Activated T-cell treated with anti-CD3 and anti-CD28 coated beads, Interleukin-2, amount 50 U/mL, for 24 hours (primary cell): ENCODE measurements at regions not wholly inside any gene's neighbourhood (a gene's known extent, or its start where the extent isn't known, plus 50 kb on each side); places are given as distances from the start of the nearest gene placed in this dataset.

ENCODE experiments used
- DNase-seq: peaks from one replicate; pipeline ENCODE4 v3.0.0-alpha.2; 2020
- H3K27ac Mint-ChIP-seq: 2 replicates; pipeline ENCODE4 v1.8.0; 2020; ENCODE audit warnings: mild to moderate bottlenecking, mixed read lengths
- H3K27me3 Mint-ChIP-seq: 2 replicates; pipeline ENCODE4 v1.8.0; 2020; ENCODE audit warnings: mixed read lengths
- H3K36me3 Mint-ChIP-seq: 2 replicates; pipeline ENCODE4 v1.8.0; 2020; ENCODE audit warnings: low read depth, mixed read lengths
- H3K4me1 Mint-ChIP-seq: 2 replicates; pipeline ENCODE4 v1.8.0; 2020; ENCODE audit warnings: low read depth, mixed read lengths
- H3K4me3 Mint-ChIP-seq: 2 replicates; pipeline ENCODE4 v1.8.0; 2020; ENCODE audit warnings: mild to moderate bottlenecking, moderate library complexity, mixed read lengths
- H3K9me3 Mint-ChIP-seq: 2 replicates; pipeline ENCODE4 v1.8.0; 2020; ENCODE audit warnings: mixed read lengths

GRCh38 chr15:60184579-60184978, 180.5 kb downstream of the FOXB1 start:
- H3K4me1 Mint-ChIP-seq, result no peaks in the 10 kb centered on the region
- H3K9me3 Mint-ChIP-seq, result no peaks in the 10 kb centered on the region
- H3K27ac Mint-ChIP-seq, result no peak overlapping the region
- H3K27me3 Mint-ChIP-seq, result peaks cover 36% of the 10 kb centered on the region
- H3K36me3 Mint-ChIP-seq, result no peaks in the 10 kb centered on the region
- no peak overlapping the region for H3K4me3 Mint-ChIP-seq
- DNase-seq, result no peak

GRCh38 chr15:60191016-60191415, 186.9 kb downstream of the FOXB1 start:
- Mint-ChIP-seq H3K9me3 (no peaks in the 10 kb centered on the region), H3K27ac (no peak overlapping the region), H3K4me1 (no peaks in the 10 kb centered on the region), H3K36me3 (no peaks in the 10 kb centered on the region), H3K27me3 (peaks cover 52% of the 10 kb centered on the region), H3K4me3 (no peak overlapping the region)
- no peak for DNase-seq

GRCh38 chr15:60191821-60192220, 187.7 kb downstream of the FOXB1 start:
- no peak for DNase-seq
- Mint-ChIP-seq H3K27me3 (peaks cover 53% of the 10 kb centered on the region), H3K4me1 (no peaks in the 10 kb centered on the region), H3K36me3 (no peaks in the 10 kb centered on the region), H3K27ac (no peak overlapping the region), H3K4me3 (no peak overlapping the region), H3K9me3 (no peaks in the 10 kb centered on the region)

- H3K27ac Mint-ChIP-seq, result no peak overlapping the region
- H3K9me3 Mint-ChIP-seq, result no peaks in the 10 kb centered on the region
- peaks cover 49% of the 10 kb centered on the region for H3K27me3 Mint-ChIP-seq
- H3K36me3 Mint-ChIP-seq, result no peaks in the 10 kb centered on the region
- no peaks in the 10 kb centered on the region for H3K4me1 Mint-ChIP-seq
- H3K4me3 Mint-ChIP-seq, result no peak overlapping the region
- no peak for DNase-seq
Measured at GRCh38 chr15:60195611-60196010, 191.5 kb downstream of the FOXB1 start.

GRCh38 chr15:60204131-60204885, 193.5 kb downstream of the ANXA2 start:
- no peak overlapping the region for H3K27ac Mint-ChIP-seq
- H3K9me3 Mint-ChIP-seq, result no peaks in the 10 kb centered on the region
- H3K4me3 Mint-ChIP-seq, result no peak overlapping the region
- H3K36me3 Mint-ChIP-seq, result no peaks in the 10 kb centered on the region
- DNase-seq, result no peak
- H3K4me1 Mint-ChIP-seq, result no peaks in the 10 kb centered on the region
- peaks cover 58% of the 10 kb centered on the region for H3K27me3 Mint-ChIP-seq

GRCh38 chr15:60208709-60209108, 189.1 kb downstream of the ANXA2 start:
- Mint-ChIP-seq H3K27ac (no peak overlapping the region), H3K4me1 (no peaks in the 10 kb centered on the region), H3K4me3 (no peak overlapping the region), H3K9me3 (no peaks in the 10 kb centered on the region), H3K27me3 (peaks cover 53% of the 10 kb centered on the region), H3K36me3 (no peaks in the 10 kb centered on the region)
- no peak for DNase-seq

GRCh38 chr15:60212536-60212935, 185.2 kb downstream of the ANXA2 start:
- H3K4me3 Mint-ChIP-seq, result no peak overlapping the region
- H3K27ac Mint-ChIP-seq, result no peak overlapping the region

GRCh38 chr15:60213377-60214000, 184.3 kb downstream of the ANXA2 start:
- Mint-ChIP-seq H3K4me3 (no peak overlapping the region), H3K4me1 (no peaks in the 10 kb centered on the region), H3K27me3 (peaks cover 35% of the 10 kb centered on the region), H3K36me3 (no peaks in the 10 kb centered on the region), H3K27ac (no peak overlapping the region), H3K9me3 (no peaks in the 10 kb centered on the region)
- no peak for DNase-seq

More at GRCh38 chr15:60212536-60212935, 185.2 kb downstream of the ANXA2 start:
- H3K9me3 Mint-ChIP-seq, result no peaks in the 10 kb centered on the region
- H3K27me3 Mint-ChIP-seq, result peaks cover 41% of the 10 kb centered on the region
- no peaks in the 10 kb centered on the region for H3K4me1 Mint-ChIP-seq
- H3K36me3 Mint-ChIP-seq, result no peaks in the 10 kb centered on the region
- no peak for DNase-seq

GRCh38 chr15:60214201-60214600, 183.6 kb downstream of the ANXA2 start:
- peaks cover 30% of the 10 kb centered on the region for H3K27me3 Mint-ChIP-seq
- DNase-seq, result no peak
- no peaks in the 10 kb centered on the region for H3K36me3 Mint-ChIP-seq
- no peak overlapping the region for H3K4me3 Mint-ChIP-seq
- H3K9me3 Mint-ChIP-seq, result no peaks in the 10 kb centered on the region
- no peak overlapping the region for H3K27ac Mint-ChIP-seq
- H3K4me1 Mint-ChIP-seq, result no peaks in the 10 kb centered on the region

GRCh38 chr15:60215225-60215963, 182.4 kb downstream of the ANXA2 start:
- no peaks in the 10 kb centered on the region for H3K9me3 Mint-ChIP-seq
- no peak overlapping the region for H3K4me3 Mint-ChIP-seq
- no peak overlapping the region for H3K27ac Mint-ChIP-seq
- DNase-seq, result no peak
- no peaks in the 10 kb centered on the region for H3K36me3 Mint-ChIP-seq
- peaks cover 27% of the 10 kb centered on the region for H3K27me3 Mint-ChIP-seq
- H3K4me1 Mint-ChIP-seq, result no peaks in the 10 kb centered on the region

- H3K4me3 Mint-ChIP-seq, result no peak overlapping the region
- no peaks in the 10 kb centered on the region for H3K36me3 Mint-ChIP-seq
- no peak overlapping the region for H3K27ac Mint-ChIP-seq
- no peak for DNase-seq
- peaks cover 18% of the 10 kb centered on the region for H3K27me3 Mint-ChIP-seq
- H3K9me3 Mint-ChIP-seq, result no peaks in the 10 kb centered on the region
- H3K4me1 Mint-ChIP-seq, result no peaks in the 10 kb centered on the region
Measured at GRCh38 chr15:60217161-60217560, 180.6 kb downstream of the ANXA2 start.

GRCh38 chr15:60218256-60218655, 179.5 kb downstream of the ANXA2 start:
- Mint-ChIP-seq H3K4me1 (no peaks in the 10 kb centered on the region), H3K27ac (no peak overlapping the region), H3K9me3 (no peaks in the 10 kb centered on the region), H3K4me3 (no peak overlapping the region), H3K27me3 (peaks cover 10% of the 10 kb centered on the region), H3K36me3 (no peaks in the 10 kb centered on the region)
- DNase-seq, result no peak

GRCh38 chr15:60219866-60220265, 177.9 kb downstream of the ANXA2 start:
- no peaks in the 10 kb centered on the region for H3K36me3 Mint-ChIP-seq
- H3K27ac Mint-ChIP-seq, result no peak overlapping the region
- no peak for DNase-seq
- no peaks in the 10 kb centered on the region for H3K4me1 Mint-ChIP-seq
- H3K27me3 Mint-ChIP-seq, result peaks cover 6% of the 10 kb centered on the region
- no peaks in the 10 kb centered on the region for H3K9me3 Mint-ChIP-seq
- H3K4me3 Mint-ChIP-seq, result no peak overlapping the region

- no peak for DNase-seq
- Mint-ChIP-seq H3K4me3 (no peak overlapping the region), H3K27ac (no peak overlapping the region), H3K4me1 (no peaks in the 10 kb centered on the region), H3K27me3 (peaks cover 4% of the 10 kb centered on the region), H3K36me3 (no peaks in the 10 kb centered on the region), H3K9me3 (no peaks in the 10 kb centered on the region)
Measured at GRCh38 chr15:60221356-60221755, 176.4 kb downstream of the ANXA2 start.

- Mint-ChIP-seq H3K9me3 (no peaks in the 10 kb centered on the region), H3K4me3 (no peak overlapping the region), H3K27ac (no peak overlapping the region), H3K27me3 (peaks cover 4% of the 10 kb centered on the region), H3K36me3 (no peaks in the 10 kb centered on the region), H3K4me1 (no peaks in the 10 kb centered on the region)
- DNase-seq, result no peak
Measured at GRCh38 chr15:60222404-60222803, 175.4 kb downstream of the ANXA2 start.
